NCI-H2029 (cell line): ENCODE measurements at regions not wholly inside any gene's neighbourhood (a gene's known extent, or its start where the extent isn't known, plus 50 kb on each side); places are given as distances from the start of the nearest gene placed in this dataset.

Experiments used
- DNase-seq: peaks from one replicate; lab custom pipeline; 2025; lab: John Stamatoyannopoulos, UW

- DNase-seq, result no peak
These were observed 1381.4 kb upstream of the CDH6 start for GRCh38 chr5:29811914-29812679.

- no peak for DNase-seq
These were observed 1387.7 kb upstream of the CDH6 start for GRCh38 chr5:29805804-29806203.

DNA sequence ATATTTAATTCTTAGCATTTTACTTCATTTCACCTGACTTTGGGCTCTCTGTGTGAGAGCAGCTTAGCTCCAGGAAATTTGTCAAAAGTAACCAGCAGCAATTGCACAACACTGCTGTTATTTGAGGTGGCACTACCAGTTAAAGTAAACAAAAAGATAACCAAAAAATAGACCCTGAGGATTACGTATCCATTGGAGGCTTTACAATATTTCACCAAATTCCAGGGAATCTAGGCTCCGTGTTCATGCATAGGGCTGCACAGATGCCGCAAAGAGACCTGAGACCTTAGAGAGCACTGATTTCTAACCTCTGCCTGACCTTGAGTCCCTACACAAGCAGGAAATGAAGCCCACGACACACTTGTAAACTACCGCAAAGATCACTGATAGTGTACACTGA lies 1392.7 kb upstream of the CDH6 start:
- DNase-seq, result no peak

- DNase-seq, result no peak
These were observed 1397.5 kb upstream of the CDH6 start for GRCh38 chr5:29796013-29796412.

GRCh38 chr5:29795096-29795652 lies 1398.3 kb upstream of the CDH6 start:
- no peak for DNase-seq

DNA sequence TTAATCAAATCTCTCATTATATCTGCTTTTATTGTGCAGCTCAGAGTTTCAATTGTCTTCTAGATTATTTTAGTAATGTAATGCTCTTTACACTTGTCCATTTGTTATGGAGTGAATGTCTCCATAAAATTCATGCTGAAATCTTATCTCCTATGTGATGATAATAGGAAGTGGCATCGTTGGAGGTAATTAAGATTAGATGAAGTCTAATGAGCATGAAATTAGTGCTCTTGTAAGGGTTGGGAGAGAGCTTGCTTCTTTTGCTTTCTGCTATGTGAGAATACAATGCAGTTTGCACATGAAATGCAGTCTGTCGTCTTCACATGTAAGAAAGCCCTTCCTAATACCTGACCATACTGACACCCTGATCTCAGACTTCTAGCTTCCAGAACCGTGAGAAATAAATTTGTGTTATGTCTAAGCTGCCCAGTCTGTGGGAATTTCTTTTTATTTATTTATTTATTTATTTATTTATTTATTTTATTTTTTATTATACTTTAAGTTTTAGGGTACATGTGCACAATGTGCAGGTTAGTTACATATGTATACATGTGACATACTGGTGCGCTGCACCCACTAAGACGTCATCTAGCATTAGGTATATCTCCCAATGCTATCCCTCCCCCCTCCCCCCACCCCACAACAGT lies 1399.2 kb upstream of the CDH6 start:
- no peak for DNase-seq

- no peak for DNase-seq
These were observed 1403.2 kb upstream of the CDH6 start for GRCh38 chr5:29790281-29790680.

DNA sequence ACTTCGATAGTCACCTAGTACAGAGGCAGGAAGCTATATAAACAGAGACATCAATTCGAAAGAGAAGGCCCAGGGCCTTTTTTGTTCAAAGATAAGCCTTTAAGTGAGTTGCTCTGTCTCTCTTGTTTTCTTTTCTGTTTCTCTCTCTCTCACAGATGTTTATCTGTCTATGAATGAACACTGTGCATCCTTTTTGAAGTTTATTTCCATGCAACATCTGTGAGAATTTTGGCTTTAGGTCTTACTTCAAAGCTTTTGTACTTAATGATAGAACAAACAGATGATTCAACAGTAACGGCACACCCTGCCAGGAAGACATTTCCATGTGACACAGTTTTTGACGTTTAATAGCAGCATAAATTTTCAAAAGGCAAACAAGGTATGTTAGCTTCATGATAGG lies 1413.1 kb upstream of the CDH6 start:
- no peak for DNase-seq

DNA sequence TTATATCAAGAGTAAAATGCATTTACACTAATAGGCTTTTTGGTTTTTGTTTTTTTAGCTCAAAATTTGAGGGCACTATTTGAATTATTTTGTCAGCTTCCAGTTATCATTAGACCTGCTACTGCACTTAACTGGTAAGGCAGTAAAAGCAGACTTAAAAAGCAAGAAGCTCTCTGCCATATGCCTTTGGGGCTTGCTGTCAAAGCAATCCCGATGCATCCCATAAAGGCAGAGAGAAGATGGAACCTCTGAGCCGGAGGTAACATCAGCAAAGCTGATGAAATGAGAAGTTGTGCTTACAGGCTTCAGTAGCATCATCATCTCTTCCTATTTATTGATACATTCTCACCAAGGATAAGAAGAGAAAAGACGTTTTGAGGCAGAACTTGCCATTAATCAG lies 1414.3 kb upstream of the CDH6 start:
- DNase-seq, result no peak

DNA sequence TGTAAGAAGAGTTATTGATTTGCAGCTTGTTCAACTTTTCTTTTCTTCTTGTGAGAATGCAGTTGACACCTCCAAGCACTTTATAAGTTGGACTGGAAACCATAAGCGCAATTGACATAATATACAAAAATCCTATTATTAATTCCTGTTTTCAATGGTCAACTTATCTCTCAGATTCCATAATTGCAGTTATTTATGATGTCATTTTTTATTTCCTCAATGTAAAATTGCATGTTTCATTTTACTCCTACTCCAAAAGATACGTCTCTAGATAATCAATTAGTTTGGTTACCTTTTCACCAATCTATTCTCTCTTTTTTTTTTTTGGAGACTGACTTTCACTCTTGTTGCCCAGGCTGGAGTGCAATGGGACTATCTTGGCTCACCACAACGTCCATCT lies 1416.1 kb upstream of the CDH6 start:
- no peak for DNase-seq

- DNase-seq, result no peak
These were observed 1422.5 kb upstream of the CDH6 start for GRCh38 chr5:29770936-29771335.

DNA sequence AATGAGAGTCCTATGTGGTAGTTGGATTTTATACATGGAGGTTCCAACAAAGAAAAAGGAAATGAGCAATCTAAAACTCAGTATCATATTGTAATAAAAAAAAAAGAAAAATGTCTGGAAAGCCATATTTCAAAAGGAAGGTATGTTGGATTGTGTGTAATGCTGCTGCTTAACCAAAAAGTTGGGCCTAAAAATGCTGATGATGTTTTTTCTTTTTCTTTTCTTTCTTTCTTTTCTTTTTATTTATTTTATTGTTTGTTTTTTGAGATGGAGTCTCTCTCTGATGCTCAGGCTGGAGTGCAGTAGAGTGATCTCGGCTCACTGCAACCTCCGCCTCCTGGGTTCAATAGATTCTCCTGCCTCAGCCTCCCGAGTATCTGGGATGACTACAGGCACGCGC lies 1424.0 kb upstream of the CDH6 start:
- DNase-seq, result no peak

- no peak for DNase-seq
These were observed 1434.5 kb upstream of the CDH6 start for GRCh38 chr5:29758986-29759421.

DNA sequence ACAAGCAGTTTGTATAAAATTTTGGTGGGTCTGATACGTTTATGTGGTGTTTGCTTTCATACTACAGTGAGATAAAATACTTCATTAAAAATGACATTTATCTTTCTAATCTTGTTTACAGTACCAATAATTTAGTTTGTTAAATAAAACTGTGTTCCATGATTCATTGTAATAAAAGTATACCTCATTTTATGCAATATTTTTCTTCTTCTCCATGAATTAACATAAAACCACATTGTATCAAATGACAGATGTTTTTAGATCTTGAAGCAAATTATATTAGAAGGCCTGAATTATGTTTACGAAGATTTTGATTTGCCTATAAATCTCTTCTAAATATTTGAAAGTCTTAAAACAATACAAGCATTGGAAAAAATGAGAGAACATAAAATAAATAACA lies 1443.0 kb upstream of the CDH6 start:
- DNase-seq, result no peak

- DNase-seq, result no peak
These were observed 1448.9 kb upstream of the CDH6 start for GRCh38 chr5:29744618-29745017.

- no peak for DNase-seq
These were observed 1472.5 kb upstream of the CDH6 start for GRCh38 chr5:29720954-29721353.

DNA sequence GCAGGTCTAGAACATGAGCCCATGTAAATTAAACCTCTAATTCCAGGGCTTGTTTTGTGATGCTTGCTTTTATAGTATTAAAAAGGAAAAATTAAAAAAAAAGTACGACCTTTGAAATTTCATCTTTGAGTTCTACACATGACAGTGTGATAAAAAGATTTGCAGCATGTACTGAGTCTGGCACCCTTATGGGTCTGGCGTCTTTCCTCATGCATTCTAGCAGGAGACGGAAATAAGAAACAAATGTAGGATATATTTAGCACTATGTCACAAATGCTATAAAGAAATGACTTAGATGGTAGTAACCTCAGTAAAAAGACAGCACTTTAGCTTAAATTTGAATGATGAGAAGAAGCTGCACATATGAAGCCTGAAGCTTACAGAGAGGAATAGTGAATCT lies 1474.3 kb upstream of the CDH6 start:
- DNase-seq, result no peak

DNA sequence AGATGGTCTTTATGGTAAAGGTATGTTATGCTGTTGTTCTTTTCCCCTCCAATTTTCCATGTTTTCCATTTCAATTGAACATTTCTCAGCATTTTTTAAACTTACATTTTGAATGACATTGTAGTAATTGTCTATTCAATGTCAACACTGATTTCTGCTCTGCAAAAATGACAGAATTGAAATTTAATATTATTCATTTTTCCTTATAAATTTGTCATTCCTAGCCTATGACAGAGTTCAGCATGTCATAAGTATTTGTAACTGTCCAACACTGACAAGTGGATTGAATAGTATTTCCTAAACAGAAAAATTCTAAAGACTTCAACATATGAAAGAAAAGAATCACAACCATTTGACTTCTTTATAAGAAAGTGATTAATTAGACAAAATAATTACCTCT lies 1478.3 kb upstream of the CDH6 start:
- DNase-seq, result no peak

DNA sequence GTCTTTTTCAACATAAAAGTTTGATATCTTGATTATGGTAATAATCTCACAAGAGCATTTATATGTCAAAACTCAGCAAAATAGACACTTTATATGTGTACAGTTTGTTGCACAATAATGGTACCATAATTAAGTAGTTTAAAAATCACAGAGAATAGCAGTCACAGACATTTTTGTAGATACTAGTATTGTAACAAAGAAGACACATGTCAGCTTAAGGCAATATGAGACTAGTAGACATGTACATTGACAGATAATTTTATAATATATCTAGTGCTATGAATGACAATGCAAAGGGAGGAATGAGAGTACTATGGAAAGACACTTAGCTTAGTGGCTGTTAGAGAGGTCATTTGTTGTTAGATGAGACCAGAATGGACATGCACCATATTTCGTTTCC lies 1490.6 kb upstream of the CDH6 start:
- DNase-seq, result no peak

GRCh38 chr5:29701600-29701999 lies 1491.9 kb upstream of the CDH6 start:
- no peak for DNase-seq

DNA sequence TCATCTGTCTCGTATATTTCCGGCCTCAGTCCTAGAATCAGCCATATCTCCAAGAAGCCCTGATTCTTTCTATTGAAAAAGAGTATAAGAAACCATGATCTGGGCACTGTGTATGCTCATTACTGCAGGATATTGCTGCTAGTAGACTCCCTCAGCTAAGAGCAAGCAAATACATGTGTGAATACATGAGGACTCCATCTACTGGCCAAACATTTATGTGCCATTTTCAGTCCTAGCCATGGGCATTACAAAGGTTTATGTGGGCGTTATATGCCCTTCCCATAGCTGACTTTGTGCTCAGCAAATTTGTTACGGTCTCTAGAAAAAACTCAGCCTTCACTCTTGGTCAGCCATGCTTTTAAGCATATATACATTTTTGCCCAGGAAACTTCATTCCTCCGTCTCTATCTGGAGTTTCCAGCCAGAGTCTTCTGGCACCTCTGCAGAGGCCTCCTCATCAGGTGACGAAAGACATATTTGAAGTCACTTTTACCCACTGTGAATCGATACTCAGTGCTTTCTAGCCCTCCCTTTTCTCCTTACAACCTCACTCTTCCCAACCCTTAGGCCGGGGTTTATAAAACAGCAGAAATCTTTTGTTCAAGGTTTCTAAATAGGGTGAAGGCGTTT lies 1495.6 kb upstream of the CDH6 start:
- DNase-seq, result no peak

DNA sequence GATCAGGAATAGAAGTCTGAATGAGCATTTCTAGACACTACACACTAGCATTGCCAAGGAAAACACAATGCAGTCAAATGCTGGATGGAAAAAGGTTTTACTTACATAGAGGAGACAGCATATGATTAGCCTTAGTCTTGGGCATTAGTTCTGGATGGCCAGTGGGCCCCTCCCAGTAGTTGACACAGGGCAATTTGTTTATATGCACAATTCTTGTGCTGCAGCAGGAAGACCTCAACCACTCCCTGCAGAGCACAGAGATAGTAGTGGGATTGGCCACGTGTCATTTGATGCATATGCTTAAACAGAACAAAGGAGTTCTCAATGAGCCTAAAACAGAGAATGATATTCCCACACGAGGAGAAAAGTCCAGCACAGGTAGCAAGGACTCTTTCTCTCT lies 1496.2 kb upstream of the CDH6 start:
- DNase-seq, result no peak

DNA sequence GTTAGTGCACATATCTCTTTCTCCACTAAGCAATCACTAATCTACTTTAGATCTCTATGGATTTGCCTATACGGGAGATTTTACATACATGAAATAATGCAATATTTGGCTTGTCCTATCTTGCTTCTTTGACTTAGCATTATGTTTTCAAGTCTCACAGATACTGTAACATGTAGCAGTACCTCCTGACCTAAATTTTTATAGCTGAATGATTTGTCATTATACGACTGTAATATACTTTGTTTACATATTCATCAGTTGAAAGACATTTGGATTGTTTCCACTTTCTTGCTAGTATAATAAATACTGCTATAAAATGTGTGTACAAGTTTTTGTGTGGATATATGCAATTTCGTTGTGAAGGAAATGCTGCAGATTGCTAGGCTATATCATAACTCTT lies 1520.8 kb upstream of the CDH6 start:
- no peak for DNase-seq
